ENCODE measurements at regions not wholly inside any gene's neighbourhood (a gene's known extent, or its start where the extent isn't known, plus 50 kb on each side); places are given as distances from the start of the nearest gene placed in this dataset.

- no peak for TF ChIP-seq FOXP2 (optimal IDR thresholded peaks at IDR 0.05; ENCODE audit: control extremely low read depth, extremely low read length, insufficient read depth)
- TF ChIP-seq POLR2AphosphoS5 (IDR thresholded peaks at IDR 0.05; ENCODE audit: borderline replicate concordance, low read depth, low read length): no peak
Measured at GRCh38 chr15:70280781-70281180, 183.1 kb upstream of the TLE3 start.

Measured in SK-N-MC (cell line).